Forelimb muscle (tissue), 1 donor: ENCODE measurements at regions not wholly inside any gene's neighbourhood (a gene's known extent, or its start where the extent isn't known, plus 50 kb on each side); places are given as distances from the start of the nearest gene placed in this dataset.

Experiments
- DNase-seq: peaks from one replicate; pipeline ENCODE4 v3.0.0-alpha.2; 2013; ENCODE audit warnings: low read depth

DNA sequence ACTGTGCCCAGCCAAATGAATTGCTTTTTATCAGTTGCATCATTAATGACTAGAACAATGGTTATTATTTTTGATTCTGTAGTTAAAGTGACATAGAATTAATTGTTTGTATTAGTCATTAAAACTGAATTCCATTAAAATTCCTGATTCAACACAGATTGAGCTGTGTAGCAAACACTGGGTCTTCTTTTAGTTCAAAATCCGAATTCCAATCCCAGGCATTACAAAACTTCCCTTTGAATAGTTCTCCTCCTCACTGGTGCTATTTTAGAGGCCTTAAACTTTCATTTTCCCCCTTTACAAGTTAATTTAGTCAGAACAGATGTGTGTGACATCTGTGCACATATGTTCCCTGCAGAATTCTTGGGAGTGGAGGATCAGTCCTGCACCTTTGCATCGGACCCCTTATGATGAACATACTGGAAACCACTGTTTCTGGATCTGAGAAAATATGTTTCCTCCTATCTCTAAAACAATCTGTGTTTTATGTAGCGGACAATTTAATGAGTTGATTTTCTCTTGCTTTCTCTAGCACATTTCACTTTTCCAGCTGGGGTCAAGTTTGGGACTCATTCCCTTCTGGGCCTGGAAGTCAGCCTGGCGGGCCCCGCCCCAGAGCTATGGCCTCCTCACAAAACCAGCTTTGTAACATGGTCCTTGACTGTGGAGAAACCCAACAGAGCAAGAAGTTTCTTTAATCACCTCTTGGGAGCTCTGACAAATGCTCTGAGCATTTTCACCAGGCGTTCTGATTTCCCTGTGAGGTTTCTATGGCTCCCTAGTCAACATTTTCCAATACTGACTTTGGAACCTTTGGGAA is 87.9 kb upstream of the MAMDC2 start:
- DNase-seq = no peak

DNA sequence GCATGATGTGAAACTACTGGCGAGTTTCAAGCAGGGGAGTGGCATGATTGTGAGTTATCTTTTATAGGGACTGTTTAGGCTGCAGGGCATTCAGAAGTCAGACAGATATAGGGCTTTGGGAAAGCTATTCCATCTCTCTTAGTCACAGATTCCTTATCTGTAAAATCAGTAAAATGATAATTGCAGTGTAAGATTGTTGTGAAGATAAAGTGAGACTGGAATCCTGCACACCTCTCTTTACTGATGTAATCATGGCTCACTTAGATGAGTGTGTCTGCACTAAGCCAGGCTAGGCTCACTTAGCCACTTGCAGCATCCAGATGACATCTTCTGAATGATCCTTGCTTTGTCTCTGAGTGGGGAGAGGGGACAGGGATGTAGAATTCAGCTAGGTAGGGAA is 81.8 kb upstream of the MAMDC2 start:
- DNase-seq = no peak

GRCh38 chr9:69963803-69964202 is 79.8 kb upstream of the MAMDC2 start:
- DNase-seq = no peak

DNA sequence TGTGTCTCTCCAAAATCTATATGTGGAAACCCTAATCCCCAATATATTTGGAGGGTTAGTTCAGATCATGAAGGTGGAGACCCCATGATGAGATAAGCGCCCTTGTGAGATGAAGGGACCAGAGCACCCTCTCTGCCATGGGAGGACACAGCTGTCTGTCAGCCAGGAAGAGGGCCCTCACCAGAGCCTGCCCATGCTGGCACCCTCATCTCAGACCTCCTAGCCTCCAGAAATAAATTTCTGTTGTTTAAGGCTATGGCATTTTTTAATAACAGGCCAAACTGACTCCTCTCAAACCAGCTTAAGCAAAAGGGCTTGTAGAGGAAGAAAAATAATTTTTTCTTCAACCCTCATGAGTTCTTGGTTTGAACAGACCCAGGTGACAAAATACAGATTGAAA is 79.2 kb upstream of the MAMDC2 start:
- no peak for DNase-seq

- no peak for DNase-seq
Observed at GRCh38 chr9:69965416-69966145, 78.1 kb upstream of the MAMDC2 start.

DNA sequence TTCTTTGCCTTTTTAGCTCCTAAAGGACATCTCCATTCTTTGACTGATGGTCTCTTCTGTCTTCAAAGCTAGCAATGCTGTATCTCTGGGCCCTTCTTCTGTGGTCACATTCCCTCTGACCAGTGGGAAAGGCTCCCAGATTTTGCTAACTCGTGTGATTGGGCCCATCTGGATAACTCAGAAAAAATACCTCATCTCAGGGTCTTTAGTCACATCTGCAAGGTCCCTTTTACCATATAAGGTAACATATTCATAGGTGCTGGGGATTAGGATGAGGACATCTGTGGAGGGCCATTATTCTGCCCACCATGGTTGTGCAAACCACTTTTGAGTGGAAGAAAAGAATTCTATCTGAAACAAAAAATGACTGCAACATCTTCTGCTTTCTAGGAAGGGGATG is 76.3 kb upstream of the MAMDC2 start:
- DNase-seq = no peak

- no peak for DNase-seq
Observed at GRCh38 chr9:69970001-69970533, 73.6 kb upstream of the MAMDC2 start.

DNA sequence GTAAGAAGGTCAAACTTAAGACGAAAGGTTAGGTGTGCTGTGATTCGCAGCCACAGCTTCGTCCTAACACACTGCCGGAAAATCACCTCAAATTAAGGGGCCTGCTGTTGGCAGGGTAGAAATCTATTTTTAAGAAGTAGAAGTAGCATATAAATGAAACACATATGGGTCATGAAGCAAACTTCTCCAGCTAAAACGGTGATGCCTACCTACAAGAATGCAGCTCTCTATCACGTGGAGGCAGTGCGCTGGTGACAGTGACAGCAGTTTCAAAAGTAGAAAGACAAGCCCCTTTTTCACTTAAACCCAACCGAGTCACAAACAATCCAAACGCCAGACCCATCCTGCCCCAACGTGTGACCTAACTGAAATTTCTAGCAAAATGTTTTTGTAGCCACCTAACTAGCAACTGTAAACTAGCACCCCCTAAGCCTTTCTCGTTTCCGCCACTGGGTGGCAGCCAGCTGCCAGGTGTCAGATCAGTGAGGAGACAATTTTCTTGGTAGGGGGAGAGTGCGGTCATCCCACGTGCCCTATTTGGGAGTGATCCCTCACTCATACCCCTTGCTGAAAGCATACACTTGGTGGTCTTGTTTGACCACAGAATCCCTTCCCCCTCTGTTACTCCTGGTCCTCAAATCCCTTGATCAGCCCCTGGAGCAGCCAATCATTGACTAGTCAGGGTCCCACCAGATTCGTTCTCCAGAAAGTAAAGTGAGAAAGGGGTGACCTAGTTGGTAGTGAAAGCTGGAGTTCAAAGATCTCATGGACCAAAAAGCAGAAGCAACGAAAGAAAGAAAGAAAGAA is 71.8 kb upstream of the MAMDC2 start:
- peak; percentile 22 for DNase-seq

DNA sequence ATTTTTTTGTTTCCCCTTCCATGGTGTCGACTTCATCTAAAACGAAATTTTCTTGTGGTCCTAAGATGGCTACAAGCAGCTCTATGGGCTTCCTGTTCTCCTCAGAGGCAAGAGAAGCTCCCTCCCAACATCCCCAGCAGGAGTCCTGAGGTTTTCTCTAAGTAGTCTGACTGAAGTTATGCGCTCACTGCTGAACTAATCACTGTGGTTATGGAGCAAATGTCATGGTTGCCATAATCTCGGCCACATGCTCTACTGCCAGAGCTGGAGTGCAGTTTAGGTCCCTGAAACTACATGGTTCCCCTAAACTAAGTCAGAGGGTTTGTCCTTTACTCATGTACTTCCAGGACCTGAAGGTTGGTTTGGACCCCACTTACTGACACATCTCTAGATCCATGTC is 68.0 kb upstream of the MAMDC2 start:
- no peak for DNase-seq

- no peak for DNase-seq
Observed at GRCh38 chr9:69976152-69976551, 67.5 kb upstream of the MAMDC2 start.

- DNase-seq = no peak
Observed at GRCh38 chr9:69980041-69980440, 63.6 kb upstream of the MAMDC2 start.

DNA sequence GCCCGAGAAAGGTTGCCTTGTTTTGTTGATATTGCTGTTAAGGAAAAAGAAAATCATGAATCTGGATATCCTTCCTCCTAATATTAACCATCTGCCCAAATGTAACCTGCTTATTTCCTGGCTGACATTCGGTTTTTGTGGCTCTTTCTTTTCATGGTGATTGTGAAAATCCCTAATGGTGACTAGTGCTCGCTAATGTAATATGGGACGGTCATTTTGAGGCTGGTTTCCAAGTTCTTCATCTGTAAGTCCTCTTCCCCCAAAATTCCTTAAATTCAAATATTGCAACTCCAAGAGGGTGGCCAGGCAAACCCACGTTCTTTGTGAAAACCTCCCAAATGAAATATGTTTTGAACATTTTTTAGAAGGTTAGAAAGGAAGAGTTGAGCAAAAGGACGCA is 63.1 kb upstream of the MAMDC2 start:
- DNase-seq = no peak

GRCh38 chr9:69981686-69982445 is 61.8 kb upstream of the MAMDC2 start:
- no peak for DNase-seq

- DNase-seq = no peak
Observed at GRCh38 chr9:69984831-69985230, 58.8 kb upstream of the MAMDC2 start.

DNA sequence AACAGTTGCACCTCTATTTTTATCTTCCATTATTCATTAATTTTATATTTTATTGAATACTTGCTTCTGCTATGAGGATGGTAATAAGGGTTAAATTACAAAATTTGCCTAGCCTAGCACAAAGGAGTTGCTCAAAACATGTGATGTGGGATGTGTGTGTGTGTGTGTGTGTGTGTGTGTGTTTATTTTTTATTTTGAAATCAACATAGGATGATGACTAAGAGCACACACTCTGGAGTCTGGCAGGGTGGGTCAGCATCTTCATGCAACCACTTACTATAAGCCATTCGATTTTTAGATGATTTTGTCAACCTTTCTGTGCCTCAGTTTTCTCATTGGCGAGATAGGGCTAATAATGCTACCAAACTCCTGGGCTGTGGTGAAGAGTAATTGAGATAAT is 57.7 kb upstream of the MAMDC2 start:
- DNase-seq = no peak

DNA sequence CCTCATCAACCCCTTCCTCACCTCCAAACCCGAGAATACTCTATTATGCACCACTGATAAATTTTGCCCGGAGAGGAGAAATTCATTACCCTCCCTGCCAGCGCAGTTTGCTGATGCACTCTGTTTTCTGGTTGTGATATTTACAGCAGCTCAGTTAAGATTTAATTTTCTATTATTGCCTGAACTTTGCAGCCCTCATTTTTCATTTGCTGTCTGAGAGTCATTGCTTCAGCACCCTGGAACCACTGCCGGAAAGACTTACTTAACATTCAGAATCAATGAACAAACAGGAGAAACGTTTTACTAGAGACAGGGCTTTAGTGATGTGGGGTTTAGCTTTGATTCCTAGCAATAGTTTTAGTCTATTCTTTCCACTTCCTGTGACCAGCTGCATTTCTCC is 56.7 kb upstream of the MAMDC2 start:
- DNase-seq = no peak

- no peak for DNase-seq
Observed at GRCh38 chr9:69987457-69987856, 56.2 kb upstream of the MAMDC2 start.

DNA sequence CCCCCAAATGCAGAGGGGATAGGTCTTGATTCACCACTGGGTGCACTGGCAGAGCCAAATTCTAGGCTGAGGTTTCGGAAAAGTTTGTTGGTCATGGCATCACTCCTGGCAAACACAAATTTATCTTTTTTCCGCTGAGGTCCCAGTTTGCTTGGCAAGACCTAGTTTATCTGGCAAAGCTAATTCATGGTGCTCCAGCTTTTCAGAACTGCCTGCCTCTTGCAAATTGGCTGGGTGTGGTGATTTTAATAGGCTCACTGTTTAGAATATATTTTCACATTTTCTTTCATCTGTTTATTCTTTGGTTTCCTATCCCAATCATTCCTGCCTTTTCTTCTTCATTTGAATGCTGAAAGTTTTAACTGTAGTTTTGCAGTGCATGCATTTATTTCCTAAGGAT is 50.5 kb upstream of the MAMDC2 start:
- no peak for DNase-seq
